ENCODE measurements at regions not wholly inside any gene's neighbourhood (a gene's known extent, or its start where the extent isn't known, plus 50 kb on each side); places are given as distances from the start of the nearest gene placed in this dataset.

- no peak overlapping the region for H3K27ac ChIP-seq (ENCODE audit: low read depth in 1 of 2, low read length in 2 of 2)
- no peaks in the 10 kb centered on the region for H3K4me1 ChIP-seq (ENCODE audit: insufficient read depth, low read length)
- intact Hi-C loops (cut with DNase I, micrococcal nuclease), result no loop called here
- Mint-ChIP-seq H3K27me3 (no peaks in the 10 kb centered on the region), H3K4me1 (ENCODE audit: low read depth) (no peaks in the 10 kb centered on the region), H3K4me3 (no peak overlapping the region), H3K9me3 (peaks cover 2% of the 10 kb centered on the region), H3K27ac (no peak overlapping the region), H3K36me3 (ENCODE audit: low read depth) (no peaks in the 10 kb centered on the region)
- no peaks in the 10 kb centered on the region for H3K36me3 ChIP-seq (ENCODE audit: insufficient read depth, low read length)
- ChIA-PET POLR2A (no interaction called here), CTCF (no interaction called here)
- peak in 2 of 14 experiments; percentile 29 to 38 for DNase-seq
- H3K9me3 ChIP-seq (ENCODE audit: control insufficient read depth in 1 of 2, insufficient read depth in 1 of 2, low read length in 2 of 2), result no peaks in the 10 kb centered on the region
- no peak for TF ChIP-seq CTCF (IDR thresholded peaks at IDR 0.05)
- H3K27me3 ChIP-seq (ENCODE audit: control insufficient read depth in 1 of 2, insufficient read depth in 2 of 2, low read length in 2 of 2), result no peaks in the 10 kb centered on the region
- no peak overlapping the region for H3K4me3 ChIP-seq (ENCODE audit: low read length)
- no peak for ATAC-seq (ENCODE audit: poor library complexity)
Observed at GRCh38 chr7:41584746-41585145, 118.1 kb downstream of the INHBA start.

- no peak for TF ChIP-seq CTCF (IDR thresholded peaks at IDR 0.05)
- H3K4me1 Mint-ChIP-seq (ENCODE audit: low read depth), result no peaks in the 10 kb centered on the region
- H3K27ac ChIP-seq (ENCODE audit: low read depth in 1 of 2, low read length in 2 of 2), result no peak overlapping the region
- ChIA-PET POLR2A (no interaction called here), CTCF (no interaction called here)
- intact Hi-C loops (cut with DNase I, micrococcal nuclease), result no loop called here
- H3K9me3 Mint-ChIP-seq, result peaks cover 2% of the 10 kb centered on the region
- no peak overlapping the region for H3K4me3 Mint-ChIP-seq
- no peaks in the 10 kb centered on the region for H3K36me3 Mint-ChIP-seq (ENCODE audit: low read depth)
- ATAC-seq (ENCODE audit: poor library complexity) (no peak), DNase-seq (no peak)
- H3K27me3 Mint-ChIP-seq, result no peaks in the 10 kb centered on the region
- H3K4me3 ChIP-seq (ENCODE audit: low read length), result no peak overlapping the region
- no peaks in the 10 kb centered on the region for H3K36me3 ChIP-seq (ENCODE audit: insufficient read depth, low read length)
- no peaks in the 10 kb centered on the region for H3K27me3 ChIP-seq (ENCODE audit: control insufficient read depth in 1 of 2, insufficient read depth in 2 of 2, low read length in 2 of 2)
- H3K4me1 ChIP-seq (ENCODE audit: insufficient read depth, low read length), result no peaks in the 10 kb centered on the region
- H3K9me3 ChIP-seq (ENCODE audit: control insufficient read depth in 1 of 2, insufficient read depth in 1 of 2, low read length in 2 of 2), result no peaks in the 10 kb centered on the region
- H3K27ac Mint-ChIP-seq, result no peak overlapping the region
Observed at GRCh38 chr7:41582116-41582515, 120.8 kb downstream of the INHBA start.

GRCh38 chr7:41581041-41581440 is 121.8 kb downstream of the INHBA start:
- ChIA-PET POLR2A (no interaction called here), CTCF (no interaction called here)
- TF ChIP-seq CTCF (IDR thresholded peaks at IDR 0.05), result no peak
- intact Hi-C loops (cut with DNase I, micrococcal nuclease), result no loop called here
- no peaks in the 10 kb centered on the region for H3K4me1 Mint-ChIP-seq (ENCODE audit: low read depth)
- H3K36me3 Mint-ChIP-seq (ENCODE audit: low read depth), result no peaks in the 10 kb centered on the region
- no peaks in the 10 kb centered on the region for H3K27me3 Mint-ChIP-seq
- Histone ChIP-seq H3K9me3 (ENCODE audit: control insufficient read depth in 1 of 2, insufficient read depth in 1 of 2, low read length in 2 of 2) (no peaks in the 10 kb centered on the region), H3K27ac (ENCODE audit: low read depth in 1 of 2, low read length in 2 of 2) (no peak overlapping the region), H3K36me3 (ENCODE audit: insufficient read depth, low read length) (no peaks in the 10 kb centered on the region), H3K27me3 (ENCODE audit: control insufficient read depth in 1 of 2, insufficient read depth in 2 of 2, low read length in 2 of 2) (no peaks in the 10 kb centered on the region), H3K4me3 (ENCODE audit: low read length) (no peak overlapping the region), H3K4me1 (ENCODE audit: insufficient read depth, low read length) (no peaks in the 10 kb centered on the region)
- DNase-seq (no peak), ATAC-seq (ENCODE audit: poor library complexity) (no peak)
- peaks cover 2% of the 10 kb centered on the region for H3K9me3 Mint-ChIP-seq
- no peak overlapping the region for H3K4me3 Mint-ChIP-seq
- no peak overlapping the region for H3K27ac Mint-ChIP-seq
